Stimulated activated CD8-positive, alpha-beta memory T cell treated with anti-CD3 and anti-CD28 coated beads, Interleukin-15, amount 100 ng/mL, for 4 hours (primary cell): ENCODE measurements at regions not wholly inside any gene's neighbourhood (a gene's known extent, or its start where the extent isn't known, plus 50 kb on each side); places are given as distances from the start of the nearest gene placed in this dataset.
"Not testable (repeated sequence)": the region's sequence is repeated elsewhere in the genome, so short reads cannot be mapped to it uniquely, and the experiment has no call there.

Source experiments
- DNase-seq, 2 donors: peaks; one replicate each; pipeline ENCODE4 v3.0.0-alpha.2; 2020; ENCODE audit warnings: low read depth in 2 of 2

DNA sequence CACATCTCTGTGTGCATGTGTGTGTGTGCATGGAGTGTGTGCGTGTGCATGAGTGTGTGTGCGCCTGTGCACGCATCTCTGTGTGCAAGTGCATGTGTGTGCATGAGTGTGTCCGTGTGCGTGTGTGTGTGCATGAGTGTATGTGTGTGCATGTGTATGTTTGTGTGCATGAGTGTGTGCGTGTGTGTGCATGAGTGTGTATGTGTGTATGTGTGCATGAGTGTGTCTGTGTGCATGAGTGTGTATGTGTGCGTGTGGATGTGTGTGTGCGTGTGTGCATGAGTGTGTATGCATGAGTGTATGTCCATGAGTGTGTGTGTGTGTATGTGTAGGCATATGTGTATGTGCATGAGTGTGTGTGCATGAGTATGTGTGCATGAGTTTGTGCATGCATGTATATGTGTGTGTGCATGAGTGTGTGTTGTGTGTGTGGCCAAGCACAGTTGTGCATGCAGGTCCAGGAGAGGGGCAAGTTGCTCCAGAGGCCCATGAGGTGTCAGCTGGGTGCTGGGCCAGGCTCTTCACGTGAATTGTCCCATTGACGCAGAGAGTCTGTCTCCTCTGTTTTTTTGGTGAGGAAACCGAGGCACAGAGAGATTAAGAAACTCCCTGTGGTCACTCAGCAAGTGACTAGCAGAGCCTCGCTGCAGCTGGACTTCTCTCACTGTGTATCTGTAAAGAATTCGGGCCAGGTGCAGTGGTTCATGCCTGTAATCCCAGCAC, 75.5 kb downstream of the ASB1 start:
- DNase-seq: no peak

DNA sequence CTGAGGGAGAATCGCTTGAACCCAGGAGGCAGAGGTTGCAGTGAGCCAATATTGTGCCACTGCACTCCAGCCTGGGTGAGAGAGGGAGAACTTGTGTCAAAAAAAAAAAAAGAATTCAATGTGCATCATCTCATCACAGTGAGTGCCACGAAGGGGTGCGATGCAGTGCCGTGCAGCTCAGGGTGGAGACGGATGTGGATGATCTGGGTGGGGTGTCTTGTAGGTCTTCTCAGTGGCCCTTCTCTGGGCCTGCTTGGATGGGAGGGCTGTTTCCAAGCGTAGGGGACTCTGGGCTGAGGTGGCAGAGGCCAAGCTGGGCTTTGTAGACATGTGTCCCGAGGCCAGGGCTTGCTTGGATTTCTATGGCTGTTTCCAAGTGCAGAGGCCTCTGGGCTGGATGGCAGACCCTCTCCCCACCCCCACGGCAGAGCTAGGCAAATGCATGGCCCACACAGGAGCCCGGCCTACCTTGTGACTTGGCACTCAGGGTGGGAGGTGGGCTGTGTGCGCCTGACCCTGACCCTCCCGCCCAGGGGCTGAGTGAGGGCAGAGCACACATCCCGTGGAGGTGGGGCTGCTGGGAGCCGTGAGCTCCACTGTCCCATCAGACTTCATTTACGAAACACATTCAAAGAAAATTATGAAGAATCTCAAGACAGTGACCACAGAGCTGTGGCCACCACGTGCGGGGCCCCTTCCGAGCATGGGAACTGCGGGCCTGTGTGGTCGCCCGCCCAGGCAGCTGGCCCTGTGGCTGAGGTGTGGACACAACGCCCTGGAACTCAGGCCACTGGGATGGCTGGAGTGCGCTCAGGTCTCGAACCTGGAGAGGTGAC, 76.4 kb downstream of the ASB1 start:
- DNase-seq: no peak

DNA sequence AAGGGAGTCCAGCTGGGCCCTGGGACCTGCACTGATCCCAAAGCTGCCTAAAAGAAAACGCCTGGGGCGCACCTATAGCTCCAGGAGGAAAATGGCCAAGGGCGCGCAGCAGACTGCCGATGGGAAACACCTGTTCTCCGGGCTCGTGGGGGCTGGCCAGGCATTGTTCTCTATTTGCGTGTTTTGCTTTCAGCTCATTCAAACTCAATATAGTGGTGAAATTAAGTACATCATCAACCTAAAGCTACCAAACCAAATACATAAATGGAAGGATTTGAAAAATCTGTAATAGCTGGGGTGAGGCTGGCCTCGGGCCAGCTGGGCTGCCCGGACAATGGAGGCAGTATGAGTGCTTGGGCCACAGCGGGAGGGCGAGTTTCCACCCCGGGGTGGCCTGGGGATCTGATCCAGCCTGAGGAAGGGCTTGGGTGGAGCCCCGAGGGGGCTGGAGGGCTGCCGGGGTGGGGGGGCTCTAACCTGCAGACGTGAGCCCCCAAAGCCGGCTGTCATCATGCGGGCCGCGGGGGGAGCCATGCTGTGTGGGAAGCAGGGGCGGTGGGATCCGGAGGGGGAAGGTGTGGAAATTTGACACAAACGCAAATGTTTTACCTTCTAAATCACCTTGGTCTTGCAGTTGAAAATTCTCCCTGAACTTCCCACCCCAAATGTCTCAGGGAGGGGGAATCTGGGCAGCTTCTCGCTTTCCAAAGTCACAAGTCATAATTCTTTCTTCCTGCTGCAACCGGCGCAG, 77.6 kb downstream of the ASB1 start:
- no peak for DNase-seq

DNA sequence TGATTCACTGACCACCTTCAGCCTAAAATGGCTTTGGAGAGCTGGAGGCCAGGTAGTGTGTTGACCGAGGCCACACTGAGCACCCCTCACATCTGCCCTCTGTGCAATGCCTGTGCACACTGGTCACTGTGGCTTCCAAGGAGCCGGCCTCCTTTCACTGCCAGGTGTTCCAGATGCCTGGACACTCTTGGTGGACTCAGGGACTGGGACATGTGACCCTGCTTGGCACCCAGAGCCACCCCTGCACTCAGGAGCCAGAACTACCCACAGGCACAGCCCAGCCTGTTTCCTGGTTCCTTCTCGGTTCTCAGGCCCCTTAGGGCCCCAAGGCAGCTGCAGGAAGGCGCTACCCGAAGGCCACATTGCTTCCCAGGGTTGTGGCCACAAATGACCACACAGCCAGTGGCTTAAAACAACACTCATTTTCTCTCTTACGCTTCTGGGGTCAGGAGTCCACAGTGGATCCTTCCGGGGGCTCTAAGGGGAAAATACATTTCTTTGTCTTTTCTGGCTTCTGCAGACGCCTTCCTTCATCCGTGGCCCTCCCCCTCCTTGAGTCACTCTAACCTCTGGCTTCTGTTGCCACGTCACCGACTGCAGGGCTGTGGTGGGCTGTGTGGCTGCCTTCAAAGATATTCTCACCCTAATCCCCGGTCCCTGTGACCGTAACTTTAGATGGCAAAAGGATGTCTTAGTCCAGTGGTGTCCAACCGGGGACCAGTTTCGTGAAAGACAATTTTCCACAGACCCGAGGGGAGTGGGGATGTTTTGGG, 78.6 kb downstream of the ASB1 start:
- peak in 1 of 2 donors; percentile 17 for DNase-seq

DNA sequence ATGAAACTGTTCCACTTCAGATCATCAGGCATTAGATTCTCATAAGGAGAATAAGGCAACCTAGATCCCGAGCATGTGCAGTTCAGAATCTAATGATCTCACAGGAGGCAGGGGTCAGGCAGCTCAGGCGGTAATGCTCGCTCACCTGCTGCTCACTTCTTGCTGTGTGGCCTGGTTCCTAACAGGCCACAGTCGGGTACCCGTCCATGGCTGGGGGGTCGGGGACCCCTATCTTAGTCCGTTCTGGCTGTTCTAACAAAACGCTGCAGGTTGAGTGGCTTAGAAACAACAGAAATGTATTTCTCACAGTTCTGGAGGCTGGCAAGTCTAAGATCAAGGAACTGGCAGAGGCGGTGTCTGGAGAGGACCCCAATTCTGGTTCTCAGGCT, 79.2 kb downstream of the ASB1 start:
- DNase-seq: no peak

DNA sequence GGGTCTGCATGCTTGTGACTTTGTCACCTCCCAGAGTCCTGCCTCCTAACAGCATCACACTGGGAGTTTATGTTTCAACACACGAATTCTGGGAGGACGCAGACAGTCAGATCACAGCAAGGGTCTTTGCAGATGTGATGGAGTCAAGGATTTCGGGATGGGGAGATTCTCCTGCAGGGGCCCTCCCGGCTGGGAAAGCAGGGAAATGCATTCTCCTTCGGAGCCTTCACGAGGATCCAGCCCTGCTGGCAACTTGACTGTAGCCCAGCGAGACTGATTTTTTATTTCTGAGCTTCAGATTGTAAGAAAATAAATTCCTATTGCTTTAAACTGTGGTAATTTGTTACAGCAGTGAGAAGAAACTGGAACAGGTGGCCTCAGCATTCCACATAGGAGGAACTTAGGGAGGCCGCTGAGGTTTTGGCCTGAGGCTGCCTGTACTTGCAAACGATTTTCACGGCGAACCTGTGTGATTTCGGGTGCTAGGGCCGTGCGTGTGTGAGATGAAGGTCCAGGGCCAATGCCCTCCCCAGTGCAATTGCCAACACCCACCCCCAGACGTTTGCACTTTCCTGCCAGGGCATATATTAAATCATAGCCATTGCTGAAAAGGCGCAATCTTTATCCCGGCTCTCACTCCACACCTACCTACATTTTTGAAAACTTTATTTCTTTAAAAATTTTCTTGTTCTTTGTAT, 79.8 kb downstream of the ASB1 start:
- no peak for DNase-seq

DNA sequence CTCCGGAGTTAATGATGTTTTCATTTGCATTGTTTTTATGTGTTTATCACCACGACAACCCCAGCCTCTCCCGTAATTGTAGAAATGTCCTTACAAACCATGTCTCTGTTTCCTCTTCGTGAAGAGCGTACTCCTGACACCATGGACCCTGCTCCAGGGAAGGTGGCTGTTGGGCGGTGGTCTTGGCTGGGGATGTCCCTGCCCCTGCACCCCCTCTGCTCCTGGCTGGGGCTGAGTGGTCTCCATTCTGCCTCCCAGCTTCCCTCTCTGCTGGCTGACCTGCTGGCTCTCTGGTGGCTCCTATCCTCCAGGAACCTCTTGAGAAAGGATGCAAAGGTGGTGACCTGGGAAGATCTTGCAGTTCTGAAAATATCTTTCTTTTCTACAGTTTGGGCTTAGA, 81.1 kb downstream of the ASB1 start:
- DNase-seq: no peak

DNA sequence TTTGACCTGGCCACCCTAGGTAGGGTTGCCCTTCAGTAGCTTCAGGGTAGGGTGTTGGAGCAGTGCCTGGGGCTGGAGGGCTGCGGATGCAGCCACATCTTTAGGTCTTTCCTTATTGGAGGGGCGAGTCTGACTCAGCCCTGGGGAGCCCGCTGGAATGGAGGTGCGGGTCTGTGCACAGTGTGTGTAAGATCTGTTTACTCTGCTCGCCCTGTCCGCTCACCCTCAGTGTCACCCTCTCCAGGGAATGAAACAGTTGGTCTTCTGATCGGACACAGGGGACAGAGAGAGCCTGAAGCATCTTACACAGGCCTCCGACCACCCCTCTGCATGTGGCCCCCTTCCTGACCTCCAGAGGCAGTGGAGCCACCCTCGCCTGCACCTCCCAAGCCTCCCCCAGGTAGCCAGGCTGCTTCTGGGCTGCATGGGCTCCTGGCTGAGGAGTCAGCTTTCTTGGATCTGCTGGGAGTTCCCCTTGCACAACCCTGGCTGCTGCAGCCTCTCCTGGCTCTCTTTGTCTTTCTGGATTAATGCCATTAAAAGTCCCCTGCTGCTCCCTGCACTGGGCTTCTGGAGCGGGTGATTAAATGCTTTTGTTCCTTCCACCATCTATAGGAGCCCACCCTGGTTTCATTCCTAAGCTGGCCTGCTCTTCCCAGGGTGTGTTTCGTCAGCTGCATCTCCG, 82.6 kb downstream of the ASB1 start:
- no peak for DNase-seq

DNA sequence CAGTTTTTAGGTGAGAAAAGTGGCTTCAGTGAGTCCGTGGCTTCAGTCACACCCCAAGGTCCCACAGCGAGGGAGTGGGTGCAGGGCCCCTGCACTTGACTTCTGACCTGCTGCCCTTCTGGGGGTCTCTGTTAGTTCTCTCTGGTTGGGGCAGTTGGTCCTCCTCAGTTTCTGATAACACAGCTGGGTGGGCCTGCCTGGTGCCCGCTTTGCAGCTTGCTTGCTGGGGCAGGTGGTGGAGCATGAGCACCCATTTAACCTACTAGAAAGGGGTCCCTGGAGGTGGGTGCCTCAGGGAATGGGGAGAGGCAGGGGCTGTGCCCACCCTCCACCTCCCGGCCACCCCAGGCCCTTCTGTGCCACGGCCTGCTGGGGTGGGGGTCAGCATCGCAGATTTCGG, 83.2 kb downstream of the ASB1 start:
- no peak for DNase-seq

DNA sequence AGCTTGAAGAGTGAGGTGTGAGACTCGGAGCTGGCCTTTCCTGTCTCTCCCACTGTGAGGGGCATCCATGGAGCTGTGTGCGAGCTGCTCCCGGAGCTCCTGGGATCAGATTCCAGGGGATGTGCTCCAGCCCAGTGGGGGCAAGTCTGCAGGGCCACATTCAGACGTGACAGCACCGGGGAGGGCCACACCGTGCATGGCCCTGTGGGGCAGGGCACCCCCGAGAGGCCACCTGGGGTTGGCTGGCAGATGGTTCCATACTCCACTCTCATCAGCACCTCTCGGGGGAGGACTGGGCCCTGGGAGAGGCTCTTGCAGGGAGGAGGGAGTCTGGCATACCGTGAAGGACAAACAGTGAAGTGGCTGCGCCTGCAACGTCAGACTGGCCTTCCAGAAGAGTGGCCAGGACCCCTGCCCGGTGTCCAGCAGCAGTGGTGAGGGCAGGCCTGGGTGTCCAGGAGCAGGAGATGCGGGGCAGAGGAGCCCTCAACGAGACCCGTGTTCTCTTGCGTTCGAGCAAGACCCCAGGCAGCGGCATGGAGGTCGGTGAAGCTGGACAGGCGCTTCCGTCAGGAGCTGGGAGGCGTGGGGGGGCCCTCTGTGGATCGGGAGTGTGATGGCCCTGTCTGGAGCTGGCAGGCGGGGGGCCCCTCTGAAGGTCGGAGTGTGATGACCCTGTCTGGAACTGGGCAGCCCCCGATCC, 84.3 kb downstream of the ASB1 start:
- no peak for DNase-seq

DNA sequence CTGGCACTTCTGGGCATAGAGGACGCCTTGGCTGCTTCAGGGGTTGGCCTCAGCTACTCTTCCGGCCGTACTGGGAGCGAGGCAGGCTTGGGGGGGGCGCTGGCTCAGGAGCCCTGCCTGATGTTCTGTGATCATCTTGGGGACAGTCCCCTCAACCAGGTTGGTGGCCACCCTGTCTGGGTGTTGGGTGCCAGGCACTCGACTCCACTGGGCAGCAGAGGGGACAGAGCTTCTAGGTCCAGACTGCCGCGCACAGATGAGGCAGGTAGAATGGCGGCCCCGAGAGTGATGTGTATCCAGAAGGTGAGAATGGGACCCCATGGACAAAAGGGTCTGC, 84.9 kb downstream of the ASB1 start:
- no peak for DNase-seq

DNA sequence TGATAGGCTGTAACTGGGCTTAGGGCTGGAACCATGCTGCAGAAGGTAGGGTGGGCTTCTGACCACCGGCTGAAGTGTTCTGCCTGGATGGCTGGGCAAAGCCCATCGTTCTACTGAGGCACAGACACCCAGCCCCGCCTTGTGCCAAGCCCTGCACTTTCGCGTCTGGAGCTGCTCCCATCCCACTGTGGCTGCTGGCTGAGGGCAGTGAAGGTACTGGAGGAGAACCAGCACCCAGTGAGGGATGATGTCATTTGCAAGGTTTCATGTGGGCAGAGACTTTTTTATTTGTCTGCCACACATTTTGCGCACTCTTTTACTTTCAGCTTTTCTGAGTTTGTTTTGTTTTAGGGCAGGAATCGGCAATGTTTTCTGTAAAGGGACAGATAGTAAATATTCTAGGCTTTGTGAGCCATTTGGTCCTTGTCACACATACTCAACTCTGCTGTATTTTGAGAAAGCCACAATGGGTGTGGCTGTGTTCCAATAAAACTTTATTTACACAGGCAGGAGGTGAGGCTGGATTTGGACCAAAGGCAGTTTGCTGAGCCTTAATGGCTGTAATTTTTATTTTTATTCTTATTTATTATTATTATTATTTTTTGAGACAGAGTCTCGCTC, 85.6 kb downstream of the ASB1 start:
- no peak for DNase-seq

DNA sequence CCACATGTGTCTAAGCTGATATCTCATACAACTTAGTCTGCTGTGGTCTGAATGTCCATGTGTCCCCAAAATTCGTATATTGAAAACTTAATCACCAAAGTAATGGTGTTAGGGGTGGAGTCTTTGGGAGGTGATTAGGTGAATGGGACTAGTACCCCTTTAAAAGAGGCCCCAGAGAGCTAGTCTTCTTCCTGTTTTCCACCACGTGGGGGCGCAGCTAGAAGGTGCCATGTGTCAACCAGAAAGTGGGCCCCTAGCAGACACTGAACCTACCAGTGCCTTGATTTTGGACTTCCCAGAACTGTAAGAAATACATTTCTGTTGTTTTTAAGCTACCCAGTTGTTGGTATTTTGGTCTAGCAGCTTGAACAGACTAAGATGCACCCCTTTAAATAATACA, 86.6 kb downstream of the ASB1 start:
- no peak for DNase-seq

DNA sequence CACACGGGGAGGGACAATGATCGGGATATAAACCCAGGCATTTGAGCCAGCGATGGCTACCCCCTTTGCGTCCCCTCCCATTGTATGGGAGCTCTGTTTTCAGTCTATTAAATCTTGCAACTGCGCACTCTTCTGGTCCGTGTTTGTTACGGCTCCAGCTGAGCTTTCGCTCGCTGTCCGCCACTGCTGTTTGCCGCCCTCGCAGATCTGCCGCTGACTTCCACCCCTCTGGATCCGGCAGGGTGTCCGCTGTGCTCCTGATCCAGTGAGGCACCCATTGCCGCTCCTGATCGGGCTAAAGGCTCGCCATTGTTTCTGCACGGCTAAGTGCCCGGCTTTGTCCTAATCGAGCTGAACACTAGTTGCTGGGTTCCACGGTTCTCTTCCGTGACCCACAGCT, 87.3 kb downstream of the ASB1 start:
- DNase-seq: not testable (repeated sequence)

DNA sequence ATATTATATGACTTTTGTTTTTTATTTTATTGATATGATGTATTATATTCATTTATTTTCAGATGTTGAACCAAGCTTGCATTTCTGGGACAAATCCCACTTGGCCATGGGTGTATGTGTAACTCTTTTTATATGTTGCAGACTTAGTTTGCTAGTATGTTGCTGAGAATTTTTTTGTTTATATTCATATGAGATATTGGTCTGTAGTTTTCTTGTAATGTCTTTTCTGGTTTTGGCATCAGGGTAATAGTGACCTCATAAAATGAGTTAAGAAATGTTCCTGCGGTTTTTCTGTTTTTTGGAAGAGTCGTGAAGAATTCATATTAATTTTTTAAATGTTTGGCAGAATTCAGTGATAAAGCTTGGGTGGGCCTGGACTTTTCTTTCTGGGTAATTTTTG, 88.7 kb downstream of the ASB1 start:
- no peak for DNase-seq

DNA sequence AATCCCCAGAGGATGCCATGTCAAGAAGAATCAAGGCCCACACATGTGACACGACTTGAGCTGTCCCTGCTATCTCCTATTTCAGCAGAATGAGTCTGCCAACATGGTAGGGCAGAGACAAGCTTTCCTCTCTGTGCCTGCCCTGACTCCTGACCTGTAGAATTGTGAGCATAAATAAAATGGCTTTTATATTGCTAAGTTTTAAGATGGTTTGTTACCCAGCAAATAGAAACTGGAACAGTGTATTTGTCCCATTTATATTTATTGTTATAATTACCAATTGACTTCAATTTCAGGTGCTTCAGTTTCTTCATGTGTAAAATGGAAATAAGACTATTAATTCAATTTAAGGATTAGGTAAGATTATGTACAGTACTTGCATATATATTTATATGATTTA, 90.5 kb downstream of the ASB1 start:
- no peak for DNase-seq

DNA sequence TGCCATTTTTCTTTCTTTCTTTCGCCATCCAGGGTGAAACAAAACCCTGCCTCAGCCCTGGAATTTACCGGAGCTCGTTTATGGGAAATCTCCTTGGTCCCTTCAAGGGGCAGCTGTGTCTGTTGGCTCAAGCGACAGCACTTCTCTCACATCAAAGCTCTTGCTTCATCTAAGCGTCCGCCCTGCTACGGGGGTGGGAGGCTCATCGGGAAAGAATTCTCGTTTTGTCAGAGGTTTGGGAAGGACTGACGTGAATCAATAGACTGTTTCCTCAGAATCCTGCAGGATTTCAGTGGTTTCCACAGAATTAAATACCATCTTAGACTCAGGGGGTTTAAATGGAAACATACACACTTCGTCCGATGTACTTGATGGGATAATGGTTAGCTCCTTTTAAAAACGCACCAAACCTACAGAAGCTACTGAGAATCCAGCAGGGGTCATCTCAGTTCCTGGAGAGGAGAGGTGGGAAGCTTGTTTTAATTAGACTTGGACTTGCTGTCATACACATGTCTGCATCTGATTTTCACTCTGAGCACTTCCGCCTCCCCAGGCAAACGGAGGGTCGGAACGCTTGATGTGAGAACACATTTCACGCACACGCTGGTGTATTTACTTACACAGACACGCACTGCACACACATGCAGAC, 91.6 kb downstream of the ASB1 start:
- no peak for DNase-seq

DNA sequence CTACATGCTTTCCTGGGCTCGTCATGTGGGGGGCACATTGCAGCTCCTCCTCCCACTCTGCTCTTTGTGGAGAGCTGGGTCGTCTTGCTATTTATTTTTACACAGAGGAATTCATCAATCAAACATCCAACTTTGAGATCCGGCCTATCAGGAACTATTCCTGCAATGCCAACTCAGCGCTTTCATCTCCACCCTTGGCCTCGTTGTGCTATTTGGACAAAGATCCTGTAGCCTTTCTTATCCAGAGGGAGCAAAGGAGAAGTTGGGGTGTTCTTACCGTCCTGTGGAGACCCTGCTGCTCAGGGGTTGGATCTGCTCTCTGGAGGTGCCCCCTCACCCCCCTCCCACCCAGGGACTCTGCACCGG, 92.1 kb downstream of the ASB1 start:
- no peak for DNase-seq

DNA sequence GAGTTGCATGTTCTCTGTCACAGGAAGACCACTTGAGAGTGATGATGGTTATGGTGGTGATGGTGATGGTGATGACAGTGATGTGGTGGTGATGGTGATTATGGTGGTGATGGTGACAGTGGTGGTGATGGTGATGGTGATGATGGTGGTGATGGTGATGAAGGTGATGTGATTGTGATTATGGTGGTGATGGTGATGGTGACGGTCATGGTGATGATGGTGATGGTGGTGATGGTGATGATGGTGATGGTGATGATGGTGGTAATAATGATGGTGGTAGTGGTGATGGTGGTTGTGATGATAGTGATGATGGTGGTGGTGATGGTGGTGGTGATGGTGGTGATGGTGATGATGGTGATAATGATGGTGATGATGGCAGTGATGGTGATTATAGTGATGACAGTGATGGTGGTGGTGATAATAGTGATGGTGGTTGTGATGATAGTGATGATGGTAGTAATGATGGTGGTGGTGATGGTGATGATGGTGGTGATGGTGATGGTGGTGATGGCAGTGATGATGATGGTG, 93.7 kb downstream of the ASB1 start:
- DNase-seq: no peak
